H9 (cell line): ENCODE measurements at regions not wholly inside any gene's neighbourhood (a gene's known extent, or its start where the extent isn't known, plus 50 kb on each side); places are given as distances from the start of the nearest gene placed in this dataset.

Experiments
- DNase-seq: peaks from one replicate; pipeline ENCODE4 v3.0.0-alpha.2; 2017
- H2AFZ ChIP-seq: one replicate; pipeline ENCODE4 v1.6.1; 2013; ENCODE audit warnings: mild to moderate bottlenecking, low read length, control low read depth, moderate library complexity
- H2AK5ac ChIP-seq: 2 replicates; pipeline ENCODE4 v1.6.1; 2013; ENCODE audit warnings: low read length, control low read depth, mixed read lengths; ENCODE audit not compliant: insufficient read length
- H2BK120ac ChIP-seq: one replicate; pipeline ENCODE4 v1.6.1; 2013; ENCODE audit warnings: low read depth, mild to moderate bottlenecking, low read length, control low read depth, inconsistent platforms; ENCODE audit not compliant: poor library complexity, severe bottlenecking
- H2BK12ac ChIP-seq: 2 replicates; pipeline ENCODE4 v1.6.1; 2013; ENCODE audit warnings: low read length, control low read depth, mixed read lengths, low read depth; ENCODE audit not compliant: insufficient read length
- H2BK15ac ChIP-seq: 2 replicates; pipeline ENCODE4 v1.6.1; 2013; ENCODE audit warnings: low read depth, low read length, control low read depth
- H2BK20ac ChIP-seq: one replicate; pipeline ENCODE4 v1.6.1; 2013; ENCODE audit warnings: low read depth, mild to moderate bottlenecking, low read length, control low read depth, inconsistent platforms; ENCODE audit not compliant: poor library complexity, severe bottlenecking
- H2BK5ac ChIP-seq: 2 replicates; pipeline ENCODE4 v1.6.1; 2013; ENCODE audit warnings: low read length, control low read depth, mixed read lengths; ENCODE audit not compliant: insufficient read length
- H3K14ac ChIP-seq: 2 replicates; pipeline ENCODE4 v1.6.1; 2013; ENCODE audit warnings: low read length, control low read depth; ENCODE audit not compliant: insufficient read depth
- H3K18ac ChIP-seq: 2 replicates; pipeline ENCODE4 v1.6.1; 2013; ENCODE audit warnings: low read depth, mild to moderate bottlenecking, mixed read lengths, low read length, control low read depth; ENCODE audit not compliant: insufficient read length
- H3K23ac ChIP-seq: 2 replicates; pipeline ENCODE4 v1.6.1; 2013; ENCODE audit warnings: low read length, control low read depth, mixed read lengths, low read depth; ENCODE audit not compliant: insufficient read length
- H3K23me2 ChIP-seq: 2 replicates; pipeline ENCODE4 v1.6.1; 2013; ENCODE audit warnings: low read depth, mild to moderate bottlenecking, mixed read lengths, low read length, control low read depth; ENCODE audit not compliant: insufficient read length, poor library complexity, severe bottlenecking
- H3K27ac ChIP-seq: 2 replicates; pipeline ENCODE4 v1.5.1; 2013; ENCODE audit warnings: low read length, control low read depth, mixed read lengths, low read depth; ENCODE audit not compliant: insufficient read length
- H3K27me3 ChIP-seq: 2 replicates; pipeline ENCODE4 v1.6.1; 2013; ENCODE audit warnings: low read length, control low read depth, inconsistent platforms; ENCODE audit not compliant: insufficient read depth
- H3K4ac ChIP-seq: 2 replicates; pipeline ENCODE4 v1.6.1; 2013; ENCODE audit warnings: low read depth, mild to moderate bottlenecking, control low read depth, inconsistent platforms, low read length, moderate library complexity
- H3K4me1 ChIP-seq: 2 replicates; pipeline ENCODE4 v1.6.1; 2013; ENCODE audit warnings: low read length, control low read depth, inconsistent platforms; ENCODE audit not compliant: insufficient read depth
- H3K4me2 ChIP-seq: 2 replicates; pipeline ENCODE4 v1.6.1; 2013; ENCODE audit warnings: low read length, control low read depth, mixed read lengths; ENCODE audit not compliant: insufficient read length, insufficient read depth
- H3K56ac ChIP-seq: 2 replicates; pipeline ENCODE4 v1.6.1; 2013; ENCODE audit warnings: low read depth, mild to moderate bottlenecking, mixed read lengths, low read length, control low read depth; ENCODE audit not compliant: insufficient read length
- H3K79me1 ChIP-seq: 2 replicates; pipeline ENCODE4 v1.6.1; 2013; ENCODE audit warnings: low read depth, mild to moderate bottlenecking, moderate library complexity, low read length, control low read depth, inconsistent platforms; ENCODE audit not compliant: insufficient read depth, poor library complexity, severe bottlenecking
- H3K79me2 ChIP-seq: 2 replicates; pipeline ENCODE4 v1.6.1; 2013; ENCODE audit warnings: low read length, control low read depth, inconsistent platforms; ENCODE audit not compliant: insufficient read depth
- H3K9ac ChIP-seq: 2 replicates; pipeline ENCODE4 v1.6.1; 2013; ENCODE audit warnings: low read length, control low read depth, mixed read lengths; ENCODE audit not compliant: insufficient read length; ENCODE audit errors: extremely low read depth
- H3K9me3 ChIP-seq: one replicate; pipeline ENCODE4 v1.6.1; 2013; ENCODE audit warnings: low read depth, low read length, inconsistent platforms; ENCODE audit not compliant: control insufficient read depth
- H3T11ph ChIP-seq: one replicate; pipeline ENCODE4 v1.6.1; 2013; ENCODE audit warnings: mild to moderate bottlenecking, low read length, control low read depth, inconsistent platforms
- H4K20me1 ChIP-seq: one replicate; pipeline ENCODE4 v1.6.1; 2013; ENCODE audit not compliant: control insufficient read depth, insufficient read length, insufficient read depth
- H4K5ac ChIP-seq: 2 replicates; pipeline ENCODE4 v1.6.1; 2013; ENCODE audit warnings: low read depth, mild to moderate bottlenecking, mixed read lengths, low read length, control low read depth; ENCODE audit not compliant: insufficient read length
- H4K8ac ChIP-seq: replicated peaks from 2 replicates; pipeline ENCODE4 v1.6.1; 2013; ENCODE audit warnings: low read length, control low read depth, mixed read lengths, low read depth; ENCODE audit not compliant: insufficient read length
- H4K91ac ChIP-seq: 2 replicates; pipeline ENCODE4 v1.6.1; 2013; ENCODE audit warnings: low read depth, mild to moderate bottlenecking, moderate library complexity, mixed read lengths, low read length, control low read depth; ENCODE audit not compliant: insufficient read length
- H3K27ac Mint-ChIP-seq, 3 experiments: 2 replicates in 2 of 3; 3 replicates in 1 of 3; pipeline ENCODE4 v1.8.0; 2020 to 2021; ENCODE audit warnings: mixed read lengths in 3 of 3, mild to moderate bottlenecking in 1 of 3, moderate library complexity in 1 of 3
- H3K27me3 Mint-ChIP-seq: 2 replicates; pipeline ENCODE4 v1.8.0; 2021; ENCODE audit warnings: low read depth, mild to moderate bottlenecking, moderate library complexity, mixed read lengths
- H3K36me3 Mint-ChIP-seq, 3 experiments: 2 replicates in 2 of 3; 3 replicates in 1 of 3; pipeline ENCODE4 v1.8.0; 2020 to 2021; ENCODE audit warnings: low read depth in 3 of 3, mixed read lengths in 3 of 3; ENCODE audit not compliant: insufficient read depth in 1 of 3
- H3K4me1 Mint-ChIP-seq, 2 experiments: 2 replicates each; pipeline ENCODE4 v1.8.0; 2020; ENCODE audit warnings: mixed read lengths in 2 of 2
- H3K4me3 Mint-ChIP-seq, 2 experiments: 2 replicates in 1 of 2; 3 replicates in 1 of 2; pipeline ENCODE4 v1.8.0; 2020 to 2021; ENCODE audit warnings: mild to moderate bottlenecking in 2 of 2, mixed read lengths in 2 of 2, moderate library complexity in 1 of 2
- H3K9me3 Mint-ChIP-seq, 2 experiments: 2 replicates in 1 of 2; 3 replicates in 1 of 2; pipeline ENCODE4 v1.8.0; 2020; ENCODE audit warnings: mild to moderate bottlenecking in 2 of 2, mixed read lengths in 2 of 2, moderate library complexity in 1 of 2
- WGBS: extraction: QIAGEN DNeasy Blood & Tissue Kit; methylation state at CpG from one replicate; pipeline ENCODE4 v1.1.7; 2013; ENCODE audit warnings: missing lambda C conversion rate, low lambda C conversion rate, mixed read lengths; ENCODE audit not compliant: insufficient read length; ENCODE audit errors: extremely low coverage; 5-methylcytosine and 5-hydroxymethylcytosine counted together
- TF ChIP-seq, protein P1 (sequence below): fragments of 200-600 bp; sonication (generic); conservative IDR thresholded peaks from 3 replicates; pipeline ENCODE4 v1.8.0; 2021; ENCODE audit warnings: antibody characterized with exemption, mild to moderate bottlenecking

DNA sequence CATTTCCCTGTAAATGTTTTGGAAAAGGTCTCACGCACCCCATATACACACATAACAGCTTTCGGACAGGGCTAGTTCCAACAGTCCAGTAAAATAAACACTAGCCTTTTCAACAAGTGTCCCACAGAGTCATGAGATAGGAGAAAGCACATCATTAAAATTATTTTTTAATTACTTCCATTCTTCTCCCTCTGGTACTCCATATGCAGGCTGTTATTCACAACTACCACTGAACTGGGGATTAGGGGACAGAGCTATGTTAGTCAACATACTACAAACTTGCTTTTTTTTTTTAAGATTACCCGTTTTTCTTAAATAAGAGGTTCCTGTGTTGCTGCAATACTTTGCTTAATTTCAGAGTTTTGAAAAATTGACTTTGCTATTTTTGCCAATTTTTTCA, 576.6 kb upstream of the KCND2 start:
- no CpG with 5 or more reads among the region's 3 CpGs for WGBS
- Histone ChIP-seq H2BK12ac (no peak overlapping the region), H3K23ac (no peak overlapping the region), H2AK5ac (no peak overlapping the region), H2BK120ac (no peak overlapping the region), H3K23me2 (no peaks in the 10 kb centered on the region), H3K14ac (no peak overlapping the region), H4K8ac (no peak overlapping the region), H2AFZ (no peak overlapping the region), H4K5ac (no peak overlapping the region), H3K18ac (no peak overlapping the region), H3T11ph (no peak overlapping the region), H3K27ac (no peak overlapping the region), H4K20me1 (no peaks in the 10 kb centered on the region), H2BK5ac (no peak overlapping the region), H3K9me3 (no peaks in the 10 kb centered on the region), H2BK15ac (no peak overlapping the region), H3K27me3 (no peaks in the 10 kb centered on the region), H3K4ac (no peak overlapping the region), H3K4me1 (no peaks in the 10 kb centered on the region), H3K79me2 (no peaks in the 10 kb centered on the region), H3K9ac (no peak overlapping the region), H3K79me1 (no peaks in the 10 kb centered on the region), H2BK20ac (no peak overlapping the region), H4K91ac (no peak overlapping the region), H3K4me2 (no peak overlapping the region), H3K56ac (no peak overlapping the region)
- TF ChIP-seq, protein P1, sequence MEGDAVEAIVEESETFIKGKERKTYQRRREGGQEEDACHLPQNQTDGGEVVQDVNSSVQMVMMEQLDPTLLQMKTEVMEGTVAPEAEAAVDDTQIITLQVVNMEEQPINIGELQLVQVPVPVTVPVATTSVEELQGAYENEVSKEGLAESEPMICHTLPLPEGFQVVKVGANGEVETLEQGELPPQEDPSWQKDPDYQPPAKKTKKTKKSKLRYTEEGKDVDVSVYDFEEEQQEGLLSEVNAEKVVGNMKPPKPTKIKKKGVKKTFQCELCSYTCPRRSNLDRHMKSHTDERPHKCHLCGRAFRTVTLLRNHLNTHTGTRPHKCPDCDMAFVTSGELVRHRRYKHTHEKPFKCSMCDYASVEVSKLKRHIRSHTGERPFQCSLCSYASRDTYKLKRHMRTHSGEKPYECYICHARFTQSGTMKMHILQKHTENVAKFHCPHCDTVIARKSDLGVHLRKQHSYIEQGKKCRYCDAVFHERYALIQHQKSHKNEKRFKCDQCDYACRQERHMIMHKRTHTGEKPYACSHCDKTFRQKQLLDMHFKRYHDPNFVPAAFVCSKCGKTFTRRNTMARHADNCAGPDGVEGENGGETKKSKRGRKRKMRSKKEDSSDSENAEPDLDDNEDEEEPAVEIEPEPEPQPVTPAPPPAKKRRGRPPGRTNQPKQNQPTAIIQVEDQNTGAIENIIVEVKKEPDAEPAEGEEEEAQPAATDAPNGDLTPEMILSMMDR = no peak
- no peaks in the 10 kb centered on the region for H3K4me1 Mint-ChIP-seq
- no peak overlapping the region for H3K4me3 Mint-ChIP-seq
- no peaks in the 10 kb centered on the region for H3K27me3 Mint-ChIP-seq
- H3K9me3 Mint-ChIP-seq = peaks cover 5 to 8% of the 10 kb centered on the region in 2 experiments; a peak in 4 of 5 replicates
- peaks cover 4 to 12% (median 4%) of the 10 kb centered on the region in 3 experiments for H3K36me3 Mint-ChIP-seq
- DNase-seq = no peak
- H3K27ac Mint-ChIP-seq = no peak overlapping the region
